Naive thymus-derived CD8-positive, alpha-beta T cell (primary cell): ENCODE measurements at regions not wholly inside any gene's neighbourhood (a gene's known extent, or its start where the extent isn't known, plus 50 kb on each side); places are given as distances from the start of the nearest gene placed in this dataset.

Experiments used
- ATAC-seq, 2 donors: fragments of 150-1000 bp; cut with Tn5 transposase in 1 of 2; sonication (Bioruptor Pico), chemical (Tn5 transposase) in 1 of 2; 1 replicate in 1 of 2; 2 replicates in 1 of 2; pipeline ENCODE4 v1.10.0; 2021; ENCODE audit warnings: mild to moderate bottlenecking in 2 of 2, moderate library complexity in 2 of 2
- POLR2A ChIA-PET: fragments of 350-600 bp; sonication (Branson Sonifier 250); formaldehyde crosslinking; loops from one replicate; lab custom pipeline; 2021; ENCODE audit warnings: antibody characterized with exemption; lab: Charles Lee
- DNase-seq, 10 donors: peaks; one replicate each; pipeline versions ENCODE4 v3.0.0 to v3.0.0-alpha.2; 2020 to 2022
- H3K27ac Mint-ChIP-seq, 10 donors: one replicate each; pipeline ENCODE4 v1.8.0; 2020 to 2022; ENCODE audit warnings: mild to moderate bottlenecking in 10 of 10, mixed read lengths in 10 of 10, moderate library complexity in 4 of 10, inconsistent platforms in 1 of 10
- H3K27me3 Mint-ChIP-seq, 5 donors: one replicate each; pipeline ENCODE4 v1.8.0; 2021 to 2022; ENCODE audit warnings: mixed read lengths in 5 of 5
- H3K36me3 Mint-ChIP-seq, 3 donors: one replicate each; pipeline ENCODE4 v1.8.0; 2020 to 2022; ENCODE audit warnings: mixed read lengths in 3 of 3, mild to moderate bottlenecking in 2 of 3, inconsistent platforms in 1 of 3
- H3K4me1 Mint-ChIP-seq, 4 donors: one replicate each; pipeline ENCODE4 v1.8.0; 2021 to 2022; ENCODE audit warnings: mixed read lengths in 4 of 4
- H3K4me3 Mint-ChIP-seq, 10 donors: one replicate each; pipeline ENCODE4 v1.8.0; 2020 to 2022; ENCODE audit warnings: mild to moderate bottlenecking in 10 of 10, mixed read lengths in 10 of 10, moderate library complexity in 6 of 10, inconsistent platforms in 1 of 10
- H3K9me3 Mint-ChIP-seq, 9 donors: one replicate each; pipeline ENCODE4 v1.8.0; 2020 to 2022; ENCODE audit warnings: mixed read lengths in 9 of 9, mild to moderate bottlenecking in 3 of 9, inconsistent platforms in 1 of 9, moderate library complexity in 1 of 9

GRCh38 chr4:113849771-113850170, 88.2 kb upstream of the CAMK2D start:
- Mint-ChIP-seq H3K4me1 (peaks cover 0 to 2% (median 0%) of the 10 kb centered on the region in 4 donors), H3K27ac (peak overlapping the region in 2 of 10 donors; percentile 20 to 66), H3K4me3 (no peak overlapping the region), H3K27me3 (peaks cover 0 to 3% (median 0%) of the 10 kb centered on the region in 5 donors), H3K36me3 (peaks cover 0 to 2% (median 0%) of the 10 kb centered on the region in 3 donors), H3K9me3 (peaks cover 0 to 5% (median 0%) of the 10 kb centered on the region in 9 donors)
- POLR2A ChIA-PET, result no interaction called here
- DNase-seq (no peak), ATAC-seq (no peak)

- ATAC-seq (no peak), DNase-seq (no peak)
- Mint-ChIP-seq H3K4me1 (peaks cover 0 to 4% (median 1%) of the 10 kb centered on the region in 4 donors), H3K27ac (no peak overlapping the region), H3K4me3 (no peak overlapping the region), H3K36me3 (no peaks in the 10 kb centered on the region), H3K9me3 (no peaks in the 10 kb centered on the region), H3K27me3 (peaks cover 0 to 3% (median 0%) of the 10 kb centered on the region in 5 donors)
- POLR2A ChIA-PET, result no interaction called here
These were observed 86.2 kb upstream of the CAMK2D start for GRCh38 chr4:113847710-113848109.

GRCh38 chr4:113846433-113846832, 84.9 kb upstream of the CAMK2D start:
- H3K4me1 Mint-ChIP-seq, result peaks cover 0 to 3% (median under 1%) of the 10 kb centered on the region in 4 donors
- H3K9me3 Mint-ChIP-seq, result no peaks in the 10 kb centered on the region
- DNase-seq (no peak), ATAC-seq (no peak)
- peaks cover 0 to 3% (median 0%) of the 10 kb centered on the region in 5 donors for H3K27me3 Mint-ChIP-seq
- H3K36me3 Mint-ChIP-seq, result no peaks in the 10 kb centered on the region
- H3K27ac Mint-ChIP-seq, result no peak overlapping the region
- POLR2A ChIA-PET, result no interaction called here
- H3K4me3 Mint-ChIP-seq, result no peak overlapping the region

GRCh38 chr4:113845138-113845537, 83.6 kb upstream of the CAMK2D start:
- DNase-seq (no peak), ATAC-seq (no peak)
- Mint-ChIP-seq H3K27ac (no peak overlapping the region), H3K27me3 (peaks cover 0 to 3% (median 0%) of the 10 kb centered on the region in 5 donors), H3K36me3 (no peaks in the 10 kb centered on the region), H3K4me1 (peaks cover 0 to 3% (median under 1%) of the 10 kb centered on the region in 4 donors), H3K9me3 (no peaks in the 10 kb centered on the region), H3K4me3 (no peak overlapping the region)
- POLR2A ChIA-PET, result interaction anchor here (1.6 kb wide), 1 partner anchor 19 kb away, joined by 3 read pairs; no protein-coding TSS in a partner anchor

GRCh38 chr4:113844369-113844768, 82.8 kb upstream of the CAMK2D start:
- Mint-ChIP-seq H3K27ac (no peak overlapping the region), H3K36me3 (no peaks in the 10 kb centered on the region), H3K4me3 (no peak overlapping the region), H3K27me3 (peaks cover 0 to 3% (median 0%) of the 10 kb centered on the region in 5 donors), H3K9me3 (no peaks in the 10 kb centered on the region), H3K4me1 (peaks cover 0 to 3% (median 1%) of the 10 kb centered on the region in 4 donors)
- no peak for DNase-seq
- ATAC-seq, result no peak
- POLR2A ChIA-PET, result interaction anchor here (1.6 kb wide), 1 partner anchor 18 kb away, joined by 3 read pairs; no protein-coding TSS in a partner anchor

- ATAC-seq (no peak), DNase-seq (no peak)
- H3K4me1 Mint-ChIP-seq, result peaks cover 0 to 4% (median 3%) of the 10 kb centered on the region in 4 donors
- POLR2A ChIA-PET, result interaction anchor here (1.7 kb wide), 1 partner anchor 8 kb away, joined by 6 read pairs; no protein-coding TSS in a partner anchor
- H3K27ac Mint-ChIP-seq, result no peak overlapping the region
- peaks cover 0 to 3% (median 0%) of the 10 kb centered on the region in 3 donors for H3K36me3 Mint-ChIP-seq
- no peaks in the 10 kb centered on the region for H3K27me3 Mint-ChIP-seq
- no peak overlapping the region for H3K4me3 Mint-ChIP-seq
- no peaks in the 10 kb centered on the region for H3K9me3 Mint-ChIP-seq
These were observed 79.3 kb upstream of the CAMK2D start for GRCh38 chr4:113840861-113841260.

- peaks cover 0 to 3% (median 0%) of the 10 kb centered on the region in 3 donors for H3K36me3 Mint-ChIP-seq
These were observed 76.9 kb upstream of the CAMK2D start for GRCh38 chr4:113838460-113838859.

GRCh38 chr4:113837397-113837796, 75.9 kb upstream of the CAMK2D start:
- H3K36me3 Mint-ChIP-seq, result peaks cover 0 to 3% (median 0%) of the 10 kb centered on the region in 3 donors
- peaks cover 0 to 2% (median 0%) of the 10 kb centered on the region in 5 donors for H3K27me3 Mint-ChIP-seq
- H3K4me1 Mint-ChIP-seq, result peaks cover 2 to 11% (median 6%) of the 10 kb centered on the region in 4 donors
- H3K9me3 Mint-ChIP-seq, result no peaks in the 10 kb centered on the region
- DNase-seq (no peak), ATAC-seq (no peak)
- H3K4me3 Mint-ChIP-seq, result no peak overlapping the region
- POLR2A ChIA-PET, result interaction anchor here (0.7 kb wide), 1 partner anchor 11 kb away, joined by 3 read pairs; no protein-coding TSS in a partner anchor
- no peak overlapping the region for H3K27ac Mint-ChIP-seq

More at GRCh38 chr4:113838460-113838859, 76.9 kb upstream of the CAMK2D start:
- DNase-seq, result no peak
- H3K4me3 Mint-ChIP-seq, result no peak overlapping the region
- ATAC-seq, result no peak
- H3K27ac Mint-ChIP-seq, result no peak overlapping the region
- H3K4me1 Mint-ChIP-seq, result peaks cover 2 to 8% (median 4%) of the 10 kb centered on the region in 4 donors
- H3K27me3 Mint-ChIP-seq, result peaks cover 0 to 2% (median 0%) of the 10 kb centered on the region in 5 donors
- POLR2A ChIA-PET, result no interaction called here
- H3K9me3 Mint-ChIP-seq, result no peaks in the 10 kb centered on the region

- no peaks in the 10 kb centered on the region for H3K9me3 Mint-ChIP-seq
- ATAC-seq (peak in 1 of 2 donors; percentile 45), DNase-seq (no peak)
- POLR2A ChIA-PET, result no interaction called here
- H3K4me3 Mint-ChIP-seq, result no peak overlapping the region
- H3K4me1 Mint-ChIP-seq, result peaks cover 7 to 17% (median 13%) of the 10 kb centered on the region in 4 donors
- peaks cover 0 to 3% (median 0%) of the 10 kb centered on the region in 3 donors for H3K36me3 Mint-ChIP-seq
- peaks cover 0 to 2% (median 0%) of the 10 kb centered on the region in 5 donors for H3K27me3 Mint-ChIP-seq
- no peak overlapping the region for H3K27ac Mint-ChIP-seq
These were observed 73.5 kb upstream of the CAMK2D start for GRCh38 chr4:113835005-113835404.

- Mint-ChIP-seq H3K36me3 (peaks cover 0 to 3% (median 0%) of the 10 kb centered on the region in 3 donors), H3K27me3 (peaks cover 0 to 4% (median 0%) of the 10 kb centered on the region in 5 donors), H3K4me3 (no peak overlapping the region), H3K27ac (peak overlapping the region in 1 of 10 donors; percentile 35), H3K9me3 (no peaks in the 10 kb centered on the region), H3K4me1 (peaks cover 7 to 17% (median 12%) of the 10 kb centered on the region in 4 donors)
- no peak for DNase-seq
- no peak for ATAC-seq
- POLR2A ChIA-PET, result interaction anchor here (0.6 kb wide), 1 partner anchor 92 kb away, joined by 3 read pairs; no protein-coding TSS in a partner anchor
These were observed 72.8 kb upstream of the CAMK2D start for GRCh38 chr4:113834298-113834697.

- ATAC-seq (no peak), DNase-seq (no peak)
- POLR2A ChIA-PET, result interaction anchor here (1.6 kb wide), 1 partner anchor 8 kb away, joined by 6 read pairs; no protein-coding TSS in a partner anchor
- H3K9me3 Mint-ChIP-seq, result no peaks in the 10 kb centered on the region
- H3K4me3 Mint-ChIP-seq, result no peak overlapping the region
- H3K27ac Mint-ChIP-seq, result no peak overlapping the region
- H3K36me3 Mint-ChIP-seq, result no peaks in the 10 kb centered on the region
- peaks cover 6 to 17% (median 11%) of the 10 kb centered on the region in 4 donors for H3K4me1 Mint-ChIP-seq
- peaks cover 0 to 4% (median 0%) of the 10 kb centered on the region in 5 donors for H3K27me3 Mint-ChIP-seq
These were observed 71.3 kb upstream of the CAMK2D start for GRCh38 chr4:113832803-113833202.

GRCh38 chr4:113831457-113831856, 69.9 kb upstream of the CAMK2D start:
- Mint-ChIP-seq H3K36me3 (no peaks in the 10 kb centered on the region), H3K27ac (no peak overlapping the region), H3K4me3 (no peak overlapping the region), H3K27me3 (peaks cover 0 to 4% (median 0%) of the 10 kb centered on the region in 5 donors), H3K9me3 (no peaks in the 10 kb centered on the region), H3K4me1 (peaks cover 10 to 25% (median 13%) of the 10 kb centered on the region in 4 donors)
- POLR2A ChIA-PET, result interaction anchor here (0.9 kb wide), 1 partner anchor 68 kb away, joined by 3 read pairs; no protein-coding TSS in a partner anchor
- DNase-seq, result peak in 2 of 10 donors; percentile 13 to 16
- ATAC-seq, result peak in 1 of 2 donors; percentile 52

GRCh38 chr4:113828702-113829101, 67.2 kb upstream of the CAMK2D start:
- H3K4me3 Mint-ChIP-seq, result no peak overlapping the region
- POLR2A ChIA-PET, result no interaction called here

More at GRCh38 chr4:113828702-113829101, 67.2 kb upstream of the CAMK2D start:
- H3K9me3 Mint-ChIP-seq, result no peaks in the 10 kb centered on the region
- H3K27me3 Mint-ChIP-seq, result peaks cover 0 to 2% (median 0%) of the 10 kb centered on the region in 5 donors
- H3K27ac Mint-ChIP-seq, result no peak overlapping the region
- H3K4me1 Mint-ChIP-seq, result peaks cover 23 to 44% (median 37%) of the 10 kb centered on the region in 4 donors
- no peak for ATAC-seq
- no peaks in the 10 kb centered on the region for H3K36me3 Mint-ChIP-seq
- DNase-seq, result no peak
